ENCODE measurements at regions not wholly inside any gene's neighbourhood (a gene's known extent, or its start where the extent isn't known, plus 50 kb on each side); places are given as distances from the start of the nearest gene placed in this dataset.

GRCh38 chr17:13807103-13807502 is 205.4 kb upstream of the HS3ST3A1 start:
- Histone ChIP-seq H3K36me3 (ENCODE audit: control insufficient read depth in 4 of 4, insufficient read depth in 3 of 4, low read depth in 1 of 4, low read length in 3 of 4) (no peaks in the 10 kb centered on the region), H3K4me1 (ENCODE audit: control insufficient read depth in 4 of 4, insufficient read depth in 4 of 4, low read length in 3 of 4) (peaks cover 0 to 3% (median 1%) of the 10 kb centered on the region in 4 donors), H3K27ac (ENCODE audit: low read depth in 1 of 2, low read length in 2 of 2) (no peak overlapping the region), H3K27me3 (ENCODE audit: control insufficient read depth in 4 of 4, insufficient read depth in 4 of 4, low read length in 3 of 4) (no peaks in the 10 kb centered on the region), H3K9me3 (ENCODE audit: control insufficient read depth in 4 of 4, low read length in 3 of 4) (no peaks in the 10 kb centered on the region), H3K9ac (ENCODE audit: low read depth in 1 of 2, low read length in 2 of 2) (no peak overlapping the region), H3K4me3 (ENCODE audit: low read depth in 1 of 3, low read length in 3 of 3) (no peak overlapping the region)
- 96% methylated on average over 3 of the region's 3 CpGs for WGBS
- no peak for TF ChIP-seq FOXA2 (IDR thresholded peaks at IDR 0.05)
- TF ChIP-seq YY1 (IDR thresholded peaks at IDR 0.05), result no peak
- no peak for TF ChIP-seq NR2F2 (IDR thresholded peaks at IDR 0.05)
- TF ChIP-seq, protein P1, sequence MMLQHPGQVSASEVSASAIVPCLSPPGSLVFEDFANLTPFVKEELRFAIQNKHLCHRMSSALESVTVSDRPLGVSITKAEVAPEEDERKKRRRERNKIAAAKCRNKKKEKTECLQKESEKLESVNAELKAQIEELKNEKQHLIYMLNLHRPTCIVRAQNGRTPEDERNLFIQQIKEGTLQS (IDR thresholded peaks at IDR 0.05), result no peak
- no peak for TF ChIP-seq REST (IDR thresholded peaks at IDR 0.05)
- no peak for TF ChIP-seq GABPA (IDR thresholded peaks at IDR 0.05 in 1 of 2, conservative IDR thresholded peaks at IDR 0.05 in 1 of 2)
- TF ChIP-seq, protein P2, sequence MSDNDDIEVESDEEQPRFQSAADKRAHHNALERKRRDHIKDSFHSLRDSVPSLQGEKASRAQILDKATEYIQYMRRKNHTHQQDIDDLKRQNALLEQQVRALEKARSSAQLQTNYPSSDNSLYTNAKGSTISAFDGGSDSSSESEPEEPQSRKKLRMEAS (IDR thresholded peaks at IDR 0.05), result no peak
- TF ChIP-seq FOXA1 (IDR thresholded peaks at IDR 0.05), result no peak
- TF ChIP-seq, protein P3, sequence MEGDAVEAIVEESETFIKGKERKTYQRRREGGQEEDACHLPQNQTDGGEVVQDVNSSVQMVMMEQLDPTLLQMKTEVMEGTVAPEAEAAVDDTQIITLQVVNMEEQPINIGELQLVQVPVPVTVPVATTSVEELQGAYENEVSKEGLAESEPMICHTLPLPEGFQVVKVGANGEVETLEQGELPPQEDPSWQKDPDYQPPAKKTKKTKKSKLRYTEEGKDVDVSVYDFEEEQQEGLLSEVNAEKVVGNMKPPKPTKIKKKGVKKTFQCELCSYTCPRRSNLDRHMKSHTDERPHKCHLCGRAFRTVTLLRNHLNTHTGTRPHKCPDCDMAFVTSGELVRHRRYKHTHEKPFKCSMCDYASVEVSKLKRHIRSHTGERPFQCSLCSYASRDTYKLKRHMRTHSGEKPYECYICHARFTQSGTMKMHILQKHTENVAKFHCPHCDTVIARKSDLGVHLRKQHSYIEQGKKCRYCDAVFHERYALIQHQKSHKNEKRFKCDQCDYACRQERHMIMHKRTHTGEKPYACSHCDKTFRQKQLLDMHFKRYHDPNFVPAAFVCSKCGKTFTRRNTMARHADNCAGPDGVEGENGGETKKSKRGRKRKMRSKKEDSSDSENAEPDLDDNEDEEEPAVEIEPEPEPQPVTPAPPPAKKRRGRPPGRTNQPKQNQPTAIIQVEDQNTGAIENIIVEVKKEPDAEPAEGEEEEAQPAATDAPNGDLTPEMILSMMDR (IDR thresholded peaks at IDR 0.05; ENCODE audit: low read depth, low read length, missing input control), result no peak
- no peak for TF ChIP-seq TAF1 (conservative IDR thresholded peaks at IDR 0.05)
- no peak for TF ChIP-seq ZBTB33 (IDR thresholded peaks at IDR 0.05)
- TF ChIP-seq RAD21 (IDR thresholded peaks at IDR 0.05), result no peak
- TF ChIP-seq JUND (IDR thresholded peaks at IDR 0.05), result no peak
- TF ChIP-seq EGR1 (IDR thresholded peaks at IDR 0.05; ENCODE audit: low read depth in 2 of 2), result no peak
- TF ChIP-seq RXRA (IDR thresholded peaks at IDR 0.05), result no peak
- TF ChIP-seq SP1 (IDR thresholded peaks at IDR 0.05), result no peak
- no peak for TF ChIP-seq HNF4A (conservative IDR thresholded peaks at IDR 0.05)
- no peak for TF ChIP-seq HNF4G (IDR thresholded peaks at IDR 0.05)
- no peak for DNase-seq (ENCODE audit: low spot score)
